ENCODE measurements at regions not wholly inside any gene's neighbourhood (a gene's known extent, or its start where the extent isn't known, plus 50 kb on each side); places are given as distances from the start of the nearest gene placed in this dataset.

- TF ChIP-seq EP300 (IDR thresholded peaks at IDR 0.05) (no peak), POLR2A (IDR thresholded peaks at IDR 0.05) (no peak), CTCF (IDR thresholded peaks at IDR 0.05) (no peak)
These were observed 183.4 kb upstream of the GADL1 start for GRCh38 chr3:31077826-31078225.
